ENCODE measurements at regions not wholly inside any gene's neighbourhood (a gene's known extent, or its start where the extent isn't known, plus 50 kb on each side); places are given as distances from the start of the nearest gene placed in this dataset.

GRCh38 chr7:17481118-17481517, 182.7 kb downstream of the AHR start:
- no peak for TF ChIP-seq GATA2 (IDR thresholded peaks at IDR 0.05; ENCODE audit: low read depth, low read length)
- no peak for TF ChIP-seq GATA3 (IDR thresholded peaks at IDR 0.05; ENCODE audit: low read depth, low read length)
